D721Med (cell line): ENCODE measurements at regions not wholly inside any gene's neighbourhood (a gene's known extent, or its start where the extent isn't known, plus 50 kb on each side); places are given as distances from the start of the nearest gene placed in this dataset.
"Not testable (repeated sequence)": the region's sequence is repeated elsewhere in the genome, so short reads cannot be mapped to it uniquely, and the experiment has no call there.

ENCODE experiments used
- DNase-seq: peaks from one replicate; pipeline ENCODE4 v3.0.0; 2011; ENCODE audit warnings: low spot score; ENCODE audit not compliant: insufficient read length
- FAIRE-seq: peaks from 2 replicates; lab custom pipeline; 2011; peaks lifted over from hg19 to GRCh38; lab: Jason Lieb, UNC
- TF ChIP-seq, protein P1 (sequence below): IDR thresholded peaks from 2 replicates; pipeline ENCODE4 v1.5.1; 2012; ENCODE audit warnings: mild to moderate bottlenecking, control low read depth; ENCODE audit not compliant: insufficient read depth; ENCODE audit errors: missing control alignments

DNA sequence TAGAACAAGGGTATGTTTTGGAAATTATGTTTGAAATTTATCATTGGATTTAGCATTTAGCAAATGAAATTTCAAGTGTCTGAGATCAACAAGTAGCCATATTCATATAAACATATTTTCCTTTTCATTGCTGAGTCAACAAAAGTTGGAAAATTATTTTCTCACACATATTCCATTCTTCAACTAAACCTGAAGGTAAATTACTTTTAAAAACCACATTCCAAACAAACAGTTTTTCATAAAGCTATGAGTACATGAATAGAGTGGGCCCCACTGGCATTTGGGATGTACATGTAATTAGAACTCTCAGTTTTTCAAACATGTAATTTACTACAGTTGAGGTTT lies 178.3 kb upstream of the MKLN1 start:
- TF ChIP-seq, protein P1, sequence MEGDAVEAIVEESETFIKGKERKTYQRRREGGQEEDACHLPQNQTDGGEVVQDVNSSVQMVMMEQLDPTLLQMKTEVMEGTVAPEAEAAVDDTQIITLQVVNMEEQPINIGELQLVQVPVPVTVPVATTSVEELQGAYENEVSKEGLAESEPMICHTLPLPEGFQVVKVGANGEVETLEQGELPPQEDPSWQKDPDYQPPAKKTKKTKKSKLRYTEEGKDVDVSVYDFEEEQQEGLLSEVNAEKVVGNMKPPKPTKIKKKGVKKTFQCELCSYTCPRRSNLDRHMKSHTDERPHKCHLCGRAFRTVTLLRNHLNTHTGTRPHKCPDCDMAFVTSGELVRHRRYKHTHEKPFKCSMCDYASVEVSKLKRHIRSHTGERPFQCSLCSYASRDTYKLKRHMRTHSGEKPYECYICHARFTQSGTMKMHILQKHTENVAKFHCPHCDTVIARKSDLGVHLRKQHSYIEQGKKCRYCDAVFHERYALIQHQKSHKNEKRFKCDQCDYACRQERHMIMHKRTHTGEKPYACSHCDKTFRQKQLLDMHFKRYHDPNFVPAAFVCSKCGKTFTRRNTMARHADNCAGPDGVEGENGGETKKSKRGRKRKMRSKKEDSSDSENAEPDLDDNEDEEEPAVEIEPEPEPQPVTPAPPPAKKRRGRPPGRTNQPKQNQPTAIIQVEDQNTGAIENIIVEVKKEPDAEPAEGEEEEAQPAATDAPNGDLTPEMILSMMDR: no peak
- DNase-seq: no peak
- FAIRE-seq: no peak

DNA sequence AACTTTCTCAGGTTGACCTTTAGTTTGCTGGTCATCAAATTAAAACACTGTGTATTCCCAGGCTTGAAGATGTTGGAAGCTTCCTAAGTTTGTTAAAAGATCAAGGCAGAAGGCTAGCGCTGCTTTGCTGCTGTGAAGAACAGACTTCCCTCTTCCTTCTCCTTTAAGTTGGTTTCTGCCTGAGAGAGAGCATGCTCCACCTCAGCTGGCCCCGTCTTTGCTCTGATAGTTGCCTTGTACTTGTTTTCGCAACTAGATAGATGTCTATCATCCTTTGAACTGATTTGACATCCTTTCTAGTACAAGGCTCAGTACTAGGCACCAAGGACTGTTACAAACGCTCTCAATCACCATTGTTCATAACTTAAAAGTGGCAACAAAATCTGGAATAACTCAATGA lies 177.8 kb upstream of the MKLN1 start:
- DNase-seq (no peak), FAIRE-seq (no peak)
- TF ChIP-seq, protein P1: no peak

DNA sequence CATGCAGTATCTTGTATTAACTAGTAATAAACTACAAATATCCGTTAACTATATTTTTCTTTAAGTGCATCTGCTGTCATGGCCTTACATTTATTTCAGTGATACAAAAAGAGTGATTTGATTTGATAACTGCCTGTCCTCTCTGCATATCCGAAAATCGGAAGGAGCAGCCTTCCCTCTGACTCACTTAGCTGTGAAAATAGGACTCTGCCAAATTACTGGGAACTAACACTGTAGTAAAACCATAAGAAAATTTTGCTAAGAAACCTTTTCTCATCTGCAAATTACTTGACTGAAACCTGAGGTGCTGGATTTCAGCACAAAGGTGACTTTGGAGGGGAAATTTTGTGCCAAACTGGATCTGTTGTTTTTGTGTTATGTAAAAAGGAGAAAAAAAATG lies 176.6 kb upstream of the MKLN1 start:
- FAIRE-seq (no peak), DNase-seq (no peak)
- TF ChIP-seq, protein P1: no peak

DNA sequence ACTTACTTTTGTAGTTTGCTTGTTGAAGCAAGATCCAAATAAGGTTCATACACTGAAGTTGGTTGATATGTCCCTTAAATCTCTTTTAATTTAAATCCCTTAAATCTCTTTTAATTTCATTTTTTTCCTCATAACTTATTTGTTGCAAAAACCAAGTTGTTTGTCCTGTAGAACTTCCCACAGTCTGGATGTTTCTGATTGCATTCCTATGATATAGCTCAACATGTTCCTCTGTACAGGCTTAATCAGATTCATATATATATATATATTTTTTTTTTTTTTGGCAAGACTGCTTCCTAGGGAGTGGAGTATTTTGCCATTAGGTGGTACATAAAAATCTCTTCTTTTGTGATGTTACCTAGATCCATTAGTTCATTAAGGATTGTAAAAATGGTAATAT lies 174.9 kb upstream of the MKLN1 start:
- TF ChIP-seq, protein P1: no peak
- no peak for DNase-seq
- no peak for FAIRE-seq

DNA sequence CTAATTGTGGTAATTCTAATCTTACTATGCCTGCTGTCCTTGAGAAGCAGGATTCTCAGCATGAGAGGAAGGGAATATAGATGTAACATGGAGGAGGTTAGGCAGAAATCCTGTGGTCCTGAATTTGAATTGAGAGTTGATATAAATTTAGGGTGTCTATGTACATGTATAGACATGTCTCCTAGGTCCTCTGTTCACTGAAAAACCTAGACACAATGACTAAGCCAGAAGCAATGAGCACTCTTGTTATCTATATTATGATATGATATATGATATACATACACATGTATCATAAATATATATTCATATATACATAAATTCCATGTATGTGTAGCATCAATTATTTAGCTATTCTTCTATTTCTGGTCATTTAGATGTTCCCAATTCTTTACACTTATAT lies 173.3 kb upstream of the MKLN1 start:
- DNase-seq (no peak), FAIRE-seq (no peak)
- TF ChIP-seq, protein P1: no peak

DNA sequence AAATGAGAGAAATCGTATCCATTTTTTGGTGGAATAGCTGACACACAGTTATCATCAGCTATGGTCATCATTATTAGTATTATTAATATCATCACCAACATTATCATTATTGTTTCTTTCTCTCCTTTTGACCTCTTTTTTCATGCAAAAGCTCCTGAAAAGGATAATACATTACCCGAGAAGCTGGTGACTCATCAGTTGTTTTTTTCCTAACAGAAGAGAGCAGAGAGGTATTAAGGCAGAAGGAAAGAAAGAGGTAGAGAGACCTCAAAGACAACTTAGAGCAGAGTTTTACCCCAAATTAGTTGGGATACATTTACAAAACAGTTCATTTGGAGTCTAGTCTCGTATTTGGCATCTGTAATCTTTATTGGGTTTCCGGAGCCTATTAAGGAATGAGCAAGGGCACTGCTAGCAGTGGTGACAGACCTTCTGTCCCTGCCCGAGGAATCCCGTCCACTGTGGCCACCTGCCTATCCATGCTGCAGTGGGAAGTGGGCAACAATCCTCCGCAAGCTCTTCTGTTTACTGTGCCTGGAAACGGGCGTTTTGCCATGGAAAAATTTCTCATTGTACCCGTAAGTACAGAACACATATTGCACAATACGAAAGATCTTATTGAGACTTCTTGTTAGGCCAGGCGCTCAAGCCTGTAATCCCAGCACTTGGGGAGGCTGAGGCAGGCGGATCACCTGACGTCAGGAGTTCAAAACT lies 170.0 kb upstream of the MKLN1 start:
- TF ChIP-seq, protein P1: no peak
- no peak for FAIRE-seq
- DNase-seq: no peak

DNA sequence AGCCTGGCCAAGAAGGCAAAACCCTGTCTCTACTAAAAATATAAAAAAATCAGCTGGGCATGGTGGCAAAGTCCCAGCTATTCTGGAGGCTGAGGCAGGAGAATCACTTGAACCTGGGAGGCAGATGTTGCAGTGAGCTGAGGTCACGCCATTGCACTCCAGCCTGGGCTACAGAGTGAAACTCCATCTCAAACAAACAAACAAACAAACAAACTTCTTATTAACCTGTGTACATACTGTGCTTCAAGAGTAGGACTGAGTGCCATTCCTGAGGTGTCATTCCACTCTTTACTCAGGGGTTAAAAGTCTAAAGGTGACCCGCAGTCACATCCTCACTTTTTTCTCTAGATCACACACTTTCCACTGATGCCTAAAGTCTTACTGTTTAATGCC lies 169.4 kb upstream of the MKLN1 start:
- not testable (repeated sequence) for FAIRE-seq, DNase-seq
